NCI-H2029 treated with DMSO at 0.1 percent for 48 hours (cell line): ENCODE measurements at regions not wholly inside any gene's neighbourhood (a gene's known extent, or its start where the extent isn't known, plus 50 kb on each side); places are given as distances from the start of the nearest gene placed in this dataset.
"Not testable (repeated sequence)": the region's sequence is repeated elsewhere in the genome, so short reads cannot be mapped to it uniquely, and the experiment has no call there.

Experiments used
- DNase-seq: peaks from one replicate; lab custom pipeline; 2025; lab: John Stamatoyannopoulos, UW

DNA sequence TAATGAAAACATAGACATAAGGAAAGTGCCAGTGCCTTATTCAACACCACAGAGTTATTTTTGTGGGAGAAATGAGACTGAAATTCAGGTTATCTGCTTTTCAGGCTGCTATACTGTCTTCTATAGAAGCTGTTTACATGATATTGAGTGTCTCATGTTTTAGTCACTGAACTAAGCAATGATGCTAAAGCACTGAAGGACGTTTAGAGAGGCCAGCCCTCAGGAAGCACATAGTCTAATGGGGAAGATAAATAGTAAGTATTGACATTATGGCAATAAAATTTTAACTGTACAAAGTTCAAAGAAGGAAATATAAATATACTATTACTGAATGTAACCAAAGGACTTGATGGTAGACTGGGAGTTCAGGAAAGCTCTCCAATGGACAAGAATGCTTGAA is 186.4 kb upstream of the ZC3H15 start:
- DNase-seq = no peak

DNA sequence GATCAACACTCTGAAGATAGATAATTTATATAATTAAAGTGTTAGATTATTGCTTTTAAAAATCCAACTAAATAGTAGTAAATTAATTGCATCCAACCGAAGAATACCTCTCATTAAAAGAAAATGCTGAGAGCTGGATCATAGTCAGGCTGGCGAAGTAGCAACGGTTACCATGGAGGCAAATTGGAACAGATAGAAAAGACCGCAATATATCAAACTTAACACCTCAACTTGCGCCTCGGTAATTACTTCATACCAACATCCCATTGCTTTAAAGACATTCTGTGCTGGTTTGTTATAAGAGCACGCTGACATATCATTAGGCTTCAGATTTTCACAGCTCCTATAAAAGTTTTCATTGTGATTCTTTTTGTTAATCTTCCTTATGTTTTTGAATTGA is 183.8 kb upstream of the ZC3H15 start:
- DNase-seq = no peak

DNA sequence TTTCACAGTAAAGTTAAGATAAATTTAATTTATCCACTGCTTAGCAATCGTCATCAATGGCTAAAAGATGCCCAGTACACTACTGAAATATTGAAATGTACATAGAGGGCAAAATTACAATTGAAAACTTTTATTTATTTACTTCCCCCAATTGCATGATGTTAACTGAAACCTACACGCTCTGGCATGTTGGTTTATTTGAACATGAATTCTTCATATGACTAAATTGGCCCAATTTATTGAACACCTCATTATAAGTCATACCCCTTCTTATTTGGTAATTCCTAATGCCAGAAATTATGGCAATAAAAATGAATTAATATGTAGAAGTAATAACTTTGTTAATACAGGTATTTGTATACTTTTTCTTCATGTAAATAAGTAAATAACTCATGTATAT is 183.0 kb upstream of the ZC3H15 start:
- DNase-seq = no peak

DNA sequence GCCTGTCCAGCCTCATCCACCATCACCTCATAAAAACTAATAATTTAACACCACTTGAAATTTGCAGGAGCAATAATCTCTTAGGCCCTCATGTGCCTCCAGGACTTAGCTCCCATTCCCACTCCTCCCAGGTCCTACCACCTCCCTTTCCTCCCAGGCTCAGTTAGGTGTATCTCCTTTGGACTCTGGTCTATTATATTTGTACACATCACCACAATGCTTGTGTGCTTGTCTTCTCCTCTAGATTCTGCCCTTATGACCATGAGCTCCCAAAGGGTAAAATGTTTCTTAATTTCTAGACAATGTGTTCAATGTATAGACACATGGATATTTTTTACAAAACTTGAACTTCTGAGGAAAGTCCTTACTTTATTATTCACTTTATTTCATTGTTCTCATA is 182.0 kb upstream of the ZC3H15 start:
- DNase-seq = no peak

DNA sequence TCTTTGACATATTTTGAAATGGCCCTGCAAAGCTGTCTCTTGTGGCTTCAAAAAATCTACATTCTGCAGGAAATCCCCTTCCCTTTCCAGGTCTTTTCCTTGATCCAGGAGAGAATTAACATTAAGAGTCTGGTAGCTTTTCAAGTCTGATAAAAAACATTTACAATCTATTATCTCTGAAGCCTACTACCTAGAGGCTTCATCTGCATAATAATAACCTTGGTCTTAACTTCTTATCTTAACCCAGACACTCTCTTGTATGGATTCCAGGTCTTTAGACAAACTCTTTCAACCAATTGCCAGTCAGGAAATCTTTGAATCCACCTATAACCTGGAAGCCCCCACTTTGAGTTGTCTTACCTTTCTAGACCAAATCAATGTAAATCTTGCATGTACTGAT is 179.3 kb upstream of the ZC3H15 start:
- no peak for DNase-seq

DNA sequence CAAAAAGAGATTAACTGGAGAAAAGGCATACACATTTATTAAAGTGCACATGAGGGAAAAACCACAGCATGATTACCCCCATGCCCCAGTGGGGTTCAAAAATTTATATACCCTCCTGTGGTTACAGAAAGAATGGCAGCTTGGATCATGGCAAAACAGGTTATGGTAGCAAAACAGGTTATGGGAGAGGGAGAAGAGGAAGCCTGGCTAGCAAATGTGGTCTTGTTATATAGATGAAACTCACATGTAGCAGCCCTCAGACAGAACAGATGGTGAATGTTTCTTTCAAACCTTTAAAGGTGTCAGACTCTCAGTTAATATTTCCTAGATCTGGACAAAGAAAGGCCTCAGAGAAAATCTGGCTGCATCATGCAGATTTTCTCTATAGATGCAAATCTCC is 178.2 kb upstream of the ZC3H15 start:
- no peak for DNase-seq

DNA sequence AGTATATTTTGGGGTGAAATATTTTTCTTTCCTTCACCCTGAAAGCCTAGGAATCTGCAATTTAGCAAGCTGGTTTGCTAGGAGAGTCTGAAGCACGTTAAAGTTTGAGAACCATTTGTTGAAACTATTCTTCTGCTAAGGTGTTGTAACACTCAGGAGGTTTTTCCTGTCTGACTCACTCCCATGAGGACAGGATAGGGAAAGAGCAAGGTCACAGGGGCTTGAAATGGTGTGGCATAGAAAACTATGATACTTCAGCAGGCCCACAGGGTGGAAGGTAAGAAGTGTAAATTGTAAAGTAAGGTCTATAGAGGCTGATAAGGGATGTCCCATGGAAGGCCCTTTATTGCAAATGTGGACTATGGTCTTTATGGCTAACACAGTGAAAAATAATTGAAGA is 177.7 kb upstream of the ZC3H15 start:
- no peak for DNase-seq

DNA sequence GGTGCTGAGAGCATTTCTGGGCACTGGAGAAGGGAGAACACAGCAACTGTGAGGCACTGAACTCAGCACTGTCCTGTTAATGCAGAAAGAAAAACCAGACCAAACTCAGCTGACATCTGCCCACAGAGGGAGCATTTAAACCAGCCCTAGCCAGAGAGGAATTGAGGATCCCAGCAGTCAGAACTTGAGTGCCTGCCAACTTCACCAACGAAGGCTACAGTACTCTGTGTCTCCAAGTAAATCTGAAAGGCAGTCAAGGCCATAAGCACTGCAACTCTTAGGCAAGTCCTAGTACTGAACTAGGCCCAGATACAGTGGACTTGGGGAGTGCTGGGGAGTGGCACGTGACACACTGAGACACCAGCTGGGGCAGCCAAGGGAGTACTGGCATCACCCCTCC is 176.2 kb upstream of the ZC3H15 start:
- DNase-seq = no peak

DNA sequence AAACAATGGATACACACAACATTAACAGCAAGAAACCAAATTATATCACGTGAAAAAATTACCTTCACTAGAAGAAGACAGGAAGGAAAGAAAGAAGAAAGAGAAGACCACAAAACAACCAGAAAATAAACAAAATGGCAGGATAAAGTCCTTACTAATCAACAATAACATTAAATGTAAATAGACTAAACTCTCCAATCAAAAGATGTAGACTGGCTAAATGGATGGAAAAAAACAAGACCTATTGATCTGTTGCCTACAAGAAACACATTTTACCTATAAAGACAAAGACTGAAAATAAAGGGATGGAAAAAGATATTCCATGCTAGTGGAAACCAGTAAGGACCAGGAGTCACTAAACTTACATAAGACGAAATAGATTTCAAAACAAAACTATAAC is 167.0 kb upstream of the ZC3H15 start:
- DNase-seq = no peak

DNA sequence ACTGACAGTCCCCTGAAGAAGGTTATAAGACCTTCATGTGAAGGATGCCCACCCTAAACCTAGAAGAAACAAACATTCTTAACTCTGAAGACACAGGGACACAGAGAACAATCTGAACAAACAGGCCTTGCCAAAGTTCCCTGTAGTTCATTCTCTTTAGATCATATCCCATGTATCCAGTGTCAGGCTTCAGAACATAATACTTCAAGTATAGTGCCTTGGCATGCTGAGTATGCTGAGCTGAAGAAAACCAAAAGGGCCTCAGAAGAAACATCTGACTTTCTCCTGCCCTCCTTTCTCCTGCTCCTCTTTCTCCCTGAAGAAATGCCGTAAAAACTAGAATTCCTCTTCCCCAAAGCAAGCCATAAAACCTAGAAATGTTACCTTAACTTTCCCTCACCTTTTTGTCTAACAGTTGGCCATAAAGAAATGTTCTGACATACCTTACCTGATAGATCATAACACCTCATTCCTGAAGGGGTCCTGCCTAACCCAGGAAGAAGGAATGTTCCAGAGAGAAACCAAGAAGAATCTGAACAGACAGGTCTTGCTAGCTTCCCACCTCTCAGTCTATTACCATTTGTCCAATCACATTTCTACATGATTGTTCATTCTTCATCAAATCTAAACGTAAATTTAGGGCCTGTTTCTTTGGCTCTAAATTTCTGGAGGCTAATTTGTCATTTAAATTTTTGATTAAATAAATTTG is 160.1 kb upstream of the ZC3H15 start:
- DNase-seq = no peak

DNA sequence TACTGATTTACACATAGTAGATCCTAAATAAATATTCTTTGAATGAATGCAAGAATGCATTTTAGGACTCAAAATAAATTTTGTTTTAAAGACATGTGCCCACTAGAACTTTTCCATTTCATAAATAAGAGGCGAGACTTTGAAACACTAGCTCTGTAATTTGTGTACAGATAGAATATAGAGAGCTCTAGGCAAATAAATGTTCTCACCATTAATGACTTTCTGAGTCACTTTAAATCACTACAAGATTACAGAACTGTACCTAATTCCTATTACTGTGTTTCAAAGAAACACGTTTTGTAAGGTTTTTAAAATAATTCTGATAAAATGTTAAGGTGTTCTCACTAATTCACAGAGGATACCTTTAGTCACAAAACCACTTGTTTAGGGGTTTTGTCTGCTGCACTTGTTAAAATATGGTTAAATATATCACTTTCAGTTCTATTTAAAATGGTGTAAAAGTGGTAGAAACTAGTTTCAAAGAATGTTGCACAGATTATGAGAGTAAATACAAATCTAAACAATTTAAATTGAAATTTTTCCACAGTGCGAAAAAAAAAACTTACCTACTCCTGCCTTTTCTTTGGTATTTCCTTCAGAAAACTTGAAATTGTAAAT is 158.7 kb upstream of the ZC3H15 start:
- DNase-seq = no peak

DNA sequence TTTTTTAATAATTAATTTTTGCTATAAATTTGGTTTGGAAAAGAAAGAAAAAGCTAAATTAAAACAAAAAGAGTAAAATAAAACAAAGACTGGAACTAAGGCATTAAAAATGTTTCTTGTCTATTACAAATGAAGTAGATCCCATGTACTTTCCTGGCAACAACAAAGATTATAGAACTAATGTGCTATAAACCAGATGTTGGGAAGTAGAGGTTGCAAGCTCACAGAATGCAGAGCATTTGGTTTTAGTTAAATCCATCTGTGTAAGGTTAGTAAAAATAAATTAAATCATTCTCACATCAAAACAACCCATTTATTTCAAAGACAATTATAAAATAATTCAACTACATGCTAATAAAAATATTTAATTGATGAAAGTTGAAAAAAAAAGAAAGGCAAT is 157.2 kb upstream of the ZC3H15 start:
- DNase-seq = no peak

DNA sequence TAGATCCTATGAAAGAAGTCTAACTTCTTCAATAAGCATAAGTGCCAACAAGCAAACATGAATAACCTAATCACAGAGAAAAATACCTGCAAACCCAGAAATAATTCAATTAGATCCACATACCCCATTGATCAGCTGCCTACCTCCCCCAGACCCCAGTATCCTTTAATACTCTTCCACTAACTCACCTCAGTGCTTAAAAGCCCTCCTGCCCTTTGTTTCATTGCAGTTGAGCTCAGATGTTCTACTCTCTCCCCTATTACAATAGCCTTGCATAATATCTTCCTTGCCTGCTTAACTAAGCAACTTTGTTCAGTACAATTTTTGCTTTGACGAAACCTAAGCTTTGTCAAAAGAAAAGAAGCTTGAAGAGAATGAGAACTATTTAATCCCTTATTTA is 156.0 kb upstream of the ZC3H15 start:
- no peak for DNase-seq

DNA sequence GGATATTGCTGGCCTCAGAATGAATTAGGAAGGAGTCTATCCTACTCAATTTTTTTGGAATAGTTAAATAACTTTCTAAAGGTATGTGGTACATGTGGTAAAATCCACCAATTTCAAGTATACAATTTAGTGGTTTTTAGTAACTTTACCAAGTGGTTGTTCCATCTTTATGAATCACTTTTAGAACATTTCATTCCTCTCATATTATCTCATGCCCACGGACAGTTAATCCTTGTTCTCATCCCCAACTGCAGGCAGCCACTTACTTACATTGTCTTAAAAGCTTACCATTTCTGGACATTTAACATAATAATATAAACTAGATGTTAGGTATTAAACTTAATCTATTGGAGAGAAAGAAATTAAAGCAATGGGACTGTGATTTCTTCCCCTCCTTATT is 146.3 kb upstream of the ZC3H15 start:
- no peak for DNase-seq

DNA sequence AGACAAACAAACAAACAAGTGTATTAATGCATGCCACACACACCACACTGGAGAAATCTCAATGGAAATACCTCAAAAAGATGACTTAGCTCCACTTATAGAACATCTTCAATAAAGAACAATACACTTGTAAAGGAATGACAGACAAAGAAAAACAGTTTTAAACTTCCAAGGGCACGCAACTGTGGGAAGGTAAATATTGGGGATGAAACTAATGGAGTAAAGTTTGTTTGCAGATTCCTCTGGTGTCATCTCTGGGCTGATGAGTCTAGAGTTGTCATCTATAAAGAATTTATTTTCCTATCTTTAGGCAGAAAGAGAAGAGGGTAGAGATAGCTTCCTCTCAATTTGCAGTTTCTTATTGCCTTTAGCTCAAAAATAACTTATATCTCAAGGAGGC is 144.0 kb upstream of the ZC3H15 start:
- no peak for DNase-seq

DNA sequence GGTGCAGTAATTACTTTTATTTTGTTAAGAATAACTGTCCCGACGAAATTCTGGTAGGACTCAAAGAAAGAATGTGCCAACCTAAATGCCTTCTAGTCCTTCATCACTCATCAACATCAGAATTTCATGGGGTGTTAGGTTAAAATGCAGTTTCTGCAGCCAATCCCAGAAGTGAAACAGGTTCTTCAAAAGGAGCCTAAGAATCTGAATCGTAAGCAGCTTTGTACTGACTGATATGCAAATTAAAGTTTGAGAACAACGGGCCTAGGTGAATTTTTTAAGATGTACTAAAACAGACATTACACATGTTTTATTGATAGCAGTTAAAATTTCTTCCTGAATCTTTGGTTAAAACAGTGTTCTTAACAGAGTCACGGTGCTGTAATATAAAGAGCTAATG is 140.3 kb upstream of the ZC3H15 start:
- no peak for DNase-seq

DNA sequence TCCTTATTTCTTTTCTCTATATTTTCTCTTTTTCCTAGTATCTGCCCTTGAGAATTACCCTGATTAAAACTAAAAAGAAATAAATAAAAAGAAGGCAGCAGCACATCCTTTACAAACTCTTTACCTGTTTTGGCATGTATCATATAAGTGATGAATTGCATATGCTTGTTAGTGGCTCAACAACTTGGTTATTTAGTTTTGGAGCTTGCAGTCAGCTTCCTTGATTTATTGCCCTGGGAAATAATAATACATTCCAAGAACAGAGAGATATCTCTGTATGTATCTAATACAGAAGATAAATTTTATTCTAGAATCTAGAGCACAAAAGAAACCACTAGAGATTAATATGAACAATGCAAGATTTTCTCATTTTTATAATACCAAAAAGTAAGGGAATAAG is 139.8 kb upstream of the ZC3H15 start:
- no peak for DNase-seq

DNA sequence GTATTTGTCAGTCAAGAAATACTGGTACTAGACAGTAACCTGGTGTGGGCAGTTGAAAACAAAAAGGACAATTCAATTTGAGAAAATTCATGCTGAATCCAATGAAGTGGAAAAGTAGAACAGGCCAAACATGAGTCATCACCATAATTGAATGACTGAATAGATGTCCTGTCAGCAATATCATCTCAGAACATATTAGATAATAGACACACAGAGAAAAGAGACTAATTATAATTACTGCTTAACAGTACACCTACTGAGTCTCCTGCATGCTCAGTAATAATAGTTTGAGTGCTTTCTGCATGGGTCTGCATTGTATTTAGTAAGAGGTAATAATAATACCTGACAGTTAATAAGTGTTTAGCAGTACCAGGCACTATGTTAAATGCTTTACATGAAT is 138.6 kb upstream of the ZC3H15 start:
- DNase-seq = no peak

DNA sequence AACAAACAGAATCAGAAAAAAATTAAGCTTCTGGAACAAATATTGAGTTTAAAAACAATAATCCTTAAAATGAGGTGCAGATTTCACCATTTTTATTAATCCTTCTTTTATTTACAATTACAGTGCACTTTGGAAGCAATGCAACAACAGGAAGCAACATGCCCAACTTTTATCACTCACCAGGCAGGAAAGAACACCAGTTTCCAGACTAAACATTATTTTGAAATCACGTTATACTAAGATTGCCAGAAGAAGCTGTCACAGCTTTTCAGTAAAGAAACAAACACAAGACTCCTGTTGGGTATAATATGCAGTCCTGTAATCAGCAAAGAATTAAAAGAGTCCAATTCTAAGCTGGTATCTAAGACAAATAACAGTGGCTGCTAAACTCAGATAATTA is 137.9 kb upstream of the ZC3H15 start:
- no peak for DNase-seq

DNA sequence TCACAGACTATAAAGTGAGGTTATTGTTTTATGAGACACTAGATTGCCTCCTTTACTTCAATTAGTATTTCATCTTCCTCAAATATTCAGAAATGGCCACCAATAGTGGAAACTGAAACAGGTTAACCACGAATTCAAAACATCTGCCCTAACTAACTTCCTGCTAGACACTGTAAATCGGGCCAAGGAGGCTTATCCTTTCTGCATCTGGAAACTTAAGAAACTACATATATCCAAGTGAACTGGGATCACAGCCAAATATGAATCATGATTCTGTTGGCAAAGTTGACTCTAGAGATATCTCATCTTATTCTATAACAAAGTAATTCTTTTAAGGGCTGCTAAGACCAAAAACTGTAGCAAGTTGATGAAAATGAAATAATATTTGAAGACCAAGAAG is 136.6 kb upstream of the ZC3H15 start:
- DNase-seq = no peak

DNA sequence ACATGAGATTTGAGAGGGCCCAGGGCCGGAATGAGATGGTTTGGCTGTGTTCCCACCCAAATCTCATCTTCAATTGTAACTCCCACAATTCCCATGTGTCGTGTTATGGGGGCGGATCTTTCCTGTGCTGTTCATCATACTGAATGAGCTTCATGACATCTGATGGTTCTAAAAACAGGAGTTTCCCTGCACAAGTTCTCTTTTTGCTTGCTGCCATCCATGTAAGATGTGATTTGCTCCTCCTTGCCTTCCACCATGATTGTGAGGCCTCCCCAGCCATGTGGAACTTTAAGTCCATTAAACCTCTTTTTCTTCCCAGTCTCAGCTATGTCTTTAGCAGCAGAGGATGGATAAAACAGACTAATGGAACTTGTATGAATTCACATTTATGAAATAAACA is 131.9 kb upstream of the ZC3H15 start:
- not testable (repeated sequence) for DNase-seq

DNA sequence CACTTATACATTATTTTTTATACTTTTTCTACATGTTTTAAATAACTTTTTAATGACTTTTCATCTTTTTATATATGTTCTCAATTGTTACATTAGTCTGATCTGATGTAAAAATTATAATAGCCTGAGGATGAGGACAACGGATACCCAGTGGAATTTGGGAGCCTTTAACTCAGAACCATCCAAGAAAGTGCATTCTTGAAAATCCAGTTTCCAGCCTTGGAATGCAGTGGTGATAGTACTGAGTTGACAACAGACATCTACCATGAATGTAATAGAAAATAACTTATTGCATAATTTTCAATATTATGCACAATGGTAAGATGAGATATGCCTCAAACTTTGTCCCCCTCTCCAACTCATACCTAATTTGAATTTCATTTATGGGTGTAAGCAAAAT is 120.7 kb upstream of the ZC3H15 start:
- DNase-seq = no peak

DNA sequence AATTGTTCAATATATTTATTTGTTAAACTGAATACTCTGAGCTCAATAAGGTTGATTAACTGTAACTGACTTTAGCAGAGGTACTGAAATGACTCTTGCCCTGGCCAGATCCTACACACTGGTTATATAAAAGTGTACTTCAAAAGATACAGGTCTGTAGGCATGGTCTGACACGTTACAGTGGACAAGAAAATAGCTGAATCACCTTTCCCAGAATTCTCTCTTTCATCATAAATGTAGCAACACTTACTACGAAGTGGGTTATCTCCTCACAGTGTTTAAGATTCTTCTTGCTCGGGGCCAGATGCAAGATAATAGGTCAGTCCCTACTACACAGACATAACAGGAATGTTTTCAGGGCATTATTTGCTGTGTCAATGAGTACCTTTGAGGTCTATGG is 107.0 kb upstream of the ZC3H15 start:
- DNase-seq = no peak

DNA sequence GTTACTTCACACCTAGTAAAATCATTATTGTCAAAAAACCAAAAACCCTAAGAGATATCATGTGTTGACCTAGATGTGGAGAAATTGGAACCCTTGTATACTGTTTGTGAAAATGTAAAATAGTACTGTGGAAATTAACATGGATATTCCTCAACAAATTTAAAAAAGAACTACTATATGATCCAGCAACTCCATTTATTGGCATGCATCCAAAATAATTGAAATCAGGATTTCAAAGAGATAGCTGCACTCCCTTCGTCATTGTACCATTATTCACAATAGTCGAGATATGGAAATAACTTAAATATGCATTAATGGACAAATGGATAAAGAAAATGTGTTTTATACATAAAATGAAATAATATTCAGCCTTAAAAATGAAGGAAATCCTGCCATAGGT is 105.3 kb upstream of the ZC3H15 start:
- DNase-seq = no peak
